ENCODE measurements at regions not wholly inside any gene's neighbourhood (a gene's known extent, or its start where the extent isn't known, plus 50 kb on each side); places are given as distances from the start of the nearest gene placed in this dataset.

GRCh38 chr2:215567504-215567903 is 131.6 kb upstream of the FN1 start:
- Histone ChIP-seq H3K4me1 (replicated peaks) (no peaks in the 10 kb centered on the region), H3K27ac (no peak overlapping the region), H3K4me3 (no peak overlapping the region), H3K9me3 (no peaks in the 10 kb centered on the region), H3K36me3 (no peaks in the 10 kb centered on the region), H3K27me3 (replicated peaks; ENCODE audit: insufficient read depth) (no peaks in the 10 kb centered on the region)
- DNase-seq (ENCODE audit: low spot score) = no peak
- intact Hi-C loops (cut with DNase I) = no loop called here
- TF ChIP-seq POLR2AphosphoS5 (IDR thresholded peaks at IDR 0.05) (no peak), CTCF (IDR thresholded peaks at IDR 0.05) (no peak), POLR2A (IDR thresholded peaks at IDR 0.05) (no peak)
- WGBS = 86% methylated on average over 5 of the region's 5 CpGs

GRCh38 chr2:215565897-215566296 is 130.0 kb upstream of the FN1 start:
- Histone ChIP-seq H3K27ac (no peak overlapping the region), H3K4me1 (replicated peaks) (no peaks in the 10 kb centered on the region), H3K27me3 (replicated peaks; ENCODE audit: insufficient read depth) (no peaks in the 10 kb centered on the region), H3K4me3 (no peak overlapping the region), H3K36me3 (no peaks in the 10 kb centered on the region), H3K9me3 (no peaks in the 10 kb centered on the region)
- TF ChIP-seq CTCF (IDR thresholded peaks at IDR 0.05) (no peak), POLR2AphosphoS5 (IDR thresholded peaks at IDR 0.05) (no peak), POLR2A (IDR thresholded peaks at IDR 0.05) (no peak)
- intact Hi-C loops (cut with DNase I) = no loop called here
- DNase-seq (ENCODE audit: low spot score) = no peak
- 93% methylated on average over 2 of the region's 2 CpGs for WGBS

- no peak overlapping the region for H3K4me3 ChIP-seq
- H3K27me3 ChIP-seq (replicated peaks; ENCODE audit: insufficient read depth) = no peaks in the 10 kb centered on the region
- no peaks in the 10 kb centered on the region for H3K9me3 ChIP-seq
- no peak overlapping the region for H3K27ac ChIP-seq
- no peak for DNase-seq (ENCODE audit: low spot score)
- WGBS = 84% methylated on average over 2 of the region's 2 CpGs
- H3K36me3 ChIP-seq = no peaks in the 10 kb centered on the region
- intact Hi-C loops (cut with DNase I) = no loop called here
- TF ChIP-seq CTCF (IDR thresholded peaks at IDR 0.05) (no peak), POLR2AphosphoS5 (IDR thresholded peaks at IDR 0.05) (no peak), POLR2A (IDR thresholded peaks at IDR 0.05) (no peak)
- no peaks in the 10 kb centered on the region for H3K4me1 ChIP-seq (replicated peaks)
Observed at GRCh38 chr2:215557701-215558100, 121.8 kb upstream of the FN1 start.

- no peak for DNase-seq (ENCODE audit: low spot score)
- TF ChIP-seq POLR2A (IDR thresholded peaks at IDR 0.05) = no peak
- TF ChIP-seq CTCF (IDR thresholded peaks at IDR 0.05) = no peak
Observed at GRCh38 chr2:215556979-215557378, 121.1 kb upstream of the FN1 start.

GRCh38 chr2:215554689-215555498 is 119.0 kb upstream of the FN1 start:
- intact Hi-C loops (cut with DNase I) = no loop called here
- H3K4me1 ChIP-seq (replicated peaks) = no peaks in the 10 kb centered on the region
- H3K27me3 ChIP-seq (replicated peaks; ENCODE audit: insufficient read depth) = no peaks in the 10 kb centered on the region
- H3K9me3 ChIP-seq = no peaks in the 10 kb centered on the region
- 50% methylated on average over 5 of the region's 5 CpGs for WGBS
- no peak for TF ChIP-seq POLR2AphosphoS5 (IDR thresholded peaks at IDR 0.05)
- TF ChIP-seq POLR2A (IDR thresholded peaks at IDR 0.05) = no peak
- TF ChIP-seq CTCF (IDR thresholded peaks at IDR 0.05) = no peak
- H3K27ac ChIP-seq = no peak overlapping the region
- H3K36me3 ChIP-seq = no peaks in the 10 kb centered on the region
- DNase-seq (ENCODE audit: low spot score) = no peak
- no peak overlapping the region for H3K4me3 ChIP-seq

More at GRCh38 chr2:215556979-215557378, 121.1 kb upstream of the FN1 start:
- no peaks in the 10 kb centered on the region for H3K27me3 ChIP-seq (replicated peaks; ENCODE audit: insufficient read depth)
- no peaks in the 10 kb centered on the region for H3K36me3 ChIP-seq
- no peak overlapping the region for H3K4me3 ChIP-seq
- intact Hi-C loops (cut with DNase I) = no loop called here
- H3K9me3 ChIP-seq = no peaks in the 10 kb centered on the region
- 89% methylated on average over 3 of the region's 3 CpGs for WGBS
- no peak overlapping the region for H3K27ac ChIP-seq
- H3K4me1 ChIP-seq (replicated peaks) = no peaks in the 10 kb centered on the region
